GM23338 (cell line): ENCODE measurements at regions not wholly inside any gene's neighbourhood (a gene's known extent, or its start where the extent isn't known, plus 50 kb on each side); places are given as distances from the start of the nearest gene placed in this dataset.

ENCODE experiments used
- ATAC-seq: fragments of 200-7000 bp; cut with Tn5 transposase; 3 replicates; pipeline ENCODE4 v1.9.1; 2020
- DNase-seq: peaks from one replicate; pipeline ENCODE4 v3.0.0-alpha.2; 2015; ENCODE audit warnings: low spot score
- H2AFZ ChIP-seq: fragments of 200-600 bp; sonication (generic); 2 replicates; pipeline ENCODE4 v1.8.0; 2016; ENCODE audit warnings: antibody characterized with exemption, mild to moderate bottlenecking, moderate library complexity
- H3F3A ChIP-seq: fragments of 200-600 bp; sonication (generic); replicated peaks from 2 replicates; pipeline ENCODE4 v1.8.0; 2017; ENCODE audit warnings: antibody characterized with exemption, mixed run types, low read depth
- H3K27ac ChIP-seq: fragments of 200-600 bp; sonication (generic); 2 replicates; pipeline ENCODE4 v1.6.1; 2016; ENCODE audit warnings: low read depth
- H3K27me3 ChIP-seq: fragments of 200-600 bp; sonication (generic); 2 replicates; pipeline ENCODE4 v1.8.0; 2016; ENCODE audit warnings: mild to moderate bottlenecking, mixed run types, moderate library complexity; ENCODE audit not compliant: insufficient read depth
- H3K36me3 ChIP-seq: fragments of 200-600 bp; sonication (generic); 2 replicates; pipeline ENCODE4 v1.8.0; 2016; ENCODE audit warnings: mild to moderate bottlenecking; ENCODE audit not compliant: insufficient read depth
- H3K4me1 ChIP-seq: fragments of 200-600 bp; sonication (generic); 2 replicates; pipeline ENCODE4 v1.8.0; 2016; ENCODE audit warnings: mild to moderate bottlenecking, moderate library complexity; ENCODE audit not compliant: insufficient read depth
- H3K4me2 ChIP-seq: fragments of 200-600 bp; sonication (generic); 2 replicates; pipeline ENCODE4 v1.7.1; 2017; ENCODE audit warnings: mixed run types
- H3K4me3 ChIP-seq: fragments of 200-600 bp; sonication (generic); 2 replicates; pipeline ENCODE4 v1.6.1; 2016; ENCODE audit warnings: mixed run types
- H3K79me2 ChIP-seq: fragments of 200-600 bp; sonication (generic); replicated peaks from 2 replicates; pipeline ENCODE4 v1.8.0; 2017; ENCODE audit warnings: mild to moderate bottlenecking; ENCODE audit not compliant: insufficient read depth
- H3K9me2 ChIP-seq: fragments of 200-600 bp; sonication (generic); 2 replicates; pipeline ENCODE4 v1.8.0; 2017; ENCODE audit not compliant: insufficient read depth
- H4K20me1 ChIP-seq: fragments of 200-600 bp; sonication (generic); replicated peaks from 2 replicates; pipeline ENCODE4 v1.8.0; 2017; ENCODE audit warnings: mild to moderate bottlenecking; ENCODE audit not compliant: insufficient read depth
- H3K27ac Mint-ChIP-seq: 2 replicates; pipeline ENCODE4 v1.8.0; 2020; ENCODE audit warnings: inconsistent platforms, mild to moderate bottlenecking, moderate library complexity, mixed read lengths
- H3K27me3 Mint-ChIP-seq: 3 replicates; pipeline ENCODE4 v1.8.0; 2022; ENCODE audit warnings: low read depth, mild to moderate bottlenecking, moderate library complexity, mixed read lengths, inconsistent platforms; ENCODE audit not compliant: insufficient read depth, poor library complexity
- H3K36me3 Mint-ChIP-seq: 3 replicates; pipeline ENCODE4 v1.8.0; 2021; ENCODE audit warnings: low read depth, mild to moderate bottlenecking, inconsistent platforms, moderate library complexity, mixed read lengths
- H3K4me1 Mint-ChIP-seq: 3 replicates; pipeline ENCODE4 v1.8.0; 2020; ENCODE audit warnings: mild to moderate bottlenecking, inconsistent platforms, mixed read lengths
- H3K4me3 Mint-ChIP-seq: 3 replicates; pipeline ENCODE4 v1.8.0; 2021; ENCODE audit warnings: moderate library complexity, mild to moderate bottlenecking, inconsistent platforms, mixed read lengths
- H3K9me3 Mint-ChIP-seq: 3 replicates; pipeline ENCODE4 v1.8.0; 2020; ENCODE audit warnings: moderate library complexity, mild to moderate bottlenecking, inconsistent platforms, mixed read lengths
- CREB1 ChIP-seq: fragments of 250-450 bp; sonication (Bioruptor Pico); IDR thresholded peaks from 2 replicates; pipeline ENCODE4 v1.5.0; 2020; ENCODE audit warnings: low read depth, mild to moderate bottlenecking, moderate library complexity
- CTCF ChIP-seq, 2 experiments: fragments of 200-600 bp in 1 of 2; sonication (generic) in 1 of 2; conservative IDR thresholded peaks; 2 replicates each; pipeline versions ENCODE4 v1.5.1 to v1.6.1; 2016 to 2017; ENCODE audit warnings: antibody characterized with exemption in 2 of 2, low read depth in 2 of 2, mild to moderate bottlenecking in 2 of 2, moderate library complexity in 1 of 2
- ETS1 ChIP-seq: IDR thresholded peaks from 2 replicates; pipeline ENCODE4 v1.6.1; 2016; ENCODE audit warnings: antibody characterized with exemption
- EZH2 ChIP-seq: fragments of 200-600 bp; sonication (generic); IDR thresholded peaks from one replicate; pipeline ENCODE4 v1.8.0; 2017; ENCODE audit warnings: antibody characterized with exemption, mild to moderate bottlenecking, low read depth; ENCODE audit not compliant: unreplicated experiment
- EZH2phosphoT487 ChIP-seq: fragments of 200-600 bp; sonication (generic); IDR thresholded peaks from one replicate; pipeline ENCODE4 v1.8.1; 2018; ENCODE audit warnings: antibody characterized with exemption; ENCODE audit not compliant: unreplicated experiment
- JUNB ChIP-seq: IDR thresholded peaks from one replicate; pipeline ENCODE4 v1.6.1; 2016; ENCODE audit warnings: antibody characterized with exemption; ENCODE audit not compliant: unreplicated experiment
- NANOG ChIP-seq: IDR thresholded peaks from 2 replicates; pipeline ENCODE4 v1.6.1; 2016; ENCODE audit warnings: antibody characterized with exemption, borderline replicate concordance
- POLR2AphosphoS5 ChIP-seq: IDR thresholded peaks from 2 replicates; pipeline ENCODE4 v1.6.1; 2016; ENCODE audit warnings: antibody characterized with exemption, low read depth
- REST ChIP-seq: IDR thresholded peaks from one replicate; pipeline ENCODE4 v1.6.1; 2018; ENCODE audit warnings: antibody characterized with exemption; ENCODE audit not compliant: unreplicated experiment
- STAT1 ChIP-seq: IDR thresholded peaks from one replicate; pipeline ENCODE4 v1.6.1; 2016; ENCODE audit warnings: antibody characterized with exemption; ENCODE audit not compliant: unreplicated experiment
- ZNF114 ChIP-seq: fragments of 250-450 bp; sonication (Bioruptor Pico); IDR thresholded peaks from 2 replicates; pipeline ENCODE4 v1.5.0; 2020; ENCODE audit warnings: mild to moderate bottlenecking, moderate library complexity
- ZNF331 ChIP-seq: fragments of 250-450 bp; sonication (Bioruptor Pico); IDR thresholded peaks from 2 replicates; pipeline ENCODE4 v1.5.0; 2020; ENCODE audit warnings: low read depth, mild to moderate bottlenecking, moderate library complexity
- ZNF462 ChIP-seq: fragments of 250-450 bp; sonication (Bioruptor Pico); IDR thresholded peaks from 2 replicates; pipeline ENCODE4 v1.5.0; 2020; ENCODE audit warnings: mild to moderate bottlenecking, moderate library complexity

- H4K20me1 ChIP-seq: no peaks in the 10 kb centered on the region
- no peaks in the 10 kb centered on the region for H3F3A ChIP-seq
- H3K27me3 ChIP-seq: no peaks in the 10 kb centered on the region
- H3K27me3 Mint-ChIP-seq: peaks cover 18% of the 10 kb centered on the region
- H3K4me1 ChIP-seq: no peaks in the 10 kb centered on the region
- H3K9me3 Mint-ChIP-seq: no peaks in the 10 kb centered on the region; the same call in 1 of the 3 replicates
- no peak overlapping the region for H3K4me2 ChIP-seq
- H3K27ac Mint-ChIP-seq: no peak overlapping the region
- TF ChIP-seq POLR2AphosphoS5 (no peak), CTCF (conservative IDR thresholded peaks at IDR 0.05; ENCODE audit: low read depth in 2 of 2) (no peak), CREB1 (CRISPR knock-in tag) (no peak), ZNF331 (CRISPR knock-in tag) (no peak), ZNF114 (CRISPR knock-in tag) (no peak), EZH2 (no peak), REST (no peak), STAT1 (no peak), NANOG (no peak), ETS1 (no peak), ZNF462 (no peak), JUNB (no peak), EZH2phosphoT487 (no peak)
- H3K9me2 ChIP-seq: 0 out of 2 replicates have a peak, but pooled peaks cover 5% of the 10 kb centered on the region
- no peak overlapping the region for H2AFZ ChIP-seq
- no peak for ATAC-seq
- no peak overlapping the region for H3K4me3 Mint-ChIP-seq
- peaks cover 14% of the 10 kb centered on the region for H3K4me1 Mint-ChIP-seq
- no peaks in the 10 kb centered on the region for H3K79me2 ChIP-seq
- H3K27ac ChIP-seq: no peak overlapping the region
- H3K4me3 ChIP-seq: no peak overlapping the region
- no peak for DNase-seq
- no peaks in the 10 kb centered on the region for H3K36me3 Mint-ChIP-seq
- H3K36me3 ChIP-seq: no peaks in the 10 kb centered on the region
These were observed 603.6 kb downstream of the QKI start for GRCh38 chr6:164018133-164018532.
